ENCODE measurements at regions not wholly inside any gene's neighbourhood (a gene's known extent, or its start where the extent isn't known, plus 50 kb on each side); places are given as distances from the start of the nearest gene placed in this dataset.

DNA sequence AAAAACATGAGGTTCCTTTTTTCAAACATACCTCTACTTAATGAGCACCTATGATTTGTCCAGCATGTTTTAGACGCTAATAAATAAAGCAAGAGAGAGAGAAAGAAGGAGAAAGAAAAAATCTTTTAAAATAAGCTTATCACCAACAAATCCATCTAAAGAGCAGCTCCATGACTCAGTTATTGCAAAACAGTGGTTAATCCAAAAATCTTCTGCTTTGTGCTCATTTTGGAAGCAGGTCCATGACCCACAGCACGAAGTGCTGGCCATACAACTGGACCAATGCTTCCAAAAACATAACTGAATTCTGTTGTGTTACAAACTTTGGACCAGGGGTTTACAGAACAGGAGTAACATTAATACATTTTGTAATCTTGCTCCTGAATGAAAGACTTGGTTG, 696.6 kb downstream of the KCNA4 start:
- TF ChIP-seq EZH2phosphoT487 (IDR thresholded peaks at IDR 0.05; ENCODE audit: insufficient read depth, low read depth) (no peak), EZH2 (IDR thresholded peaks at IDR 0.05; ENCODE audit: insufficient read depth, poor library complexity, severe bottlenecking) (no peak)
